Prostate gland (tissue), 2 donors: ENCODE measurements at regions not wholly inside any gene's neighbourhood (a gene's known extent, or its start where the extent isn't known, plus 50 kb on each side); places are given as distances from the start of the nearest gene placed in this dataset.

Experiments used
- POLR2AphosphoS5 ChIP-seq: sonication (generic); formaldehyde crosslinking; IDR thresholded peaks from one replicate; pipeline ENCODE4 v1.6.1; 2017; ENCODE audit warnings: antibody characterized with exemption
- TF ChIP-seq, protein P1 (sequence below), 4 experiments: fragments of 200-600 bp in 2 of 4; fragments of 450-650 bp in 2 of 4; sonication (generic) in 2 of 4; IDR thresholded peaks; 1 replicate in 3 of 4; 2 replicates in 1 of 4; pipeline ENCODE4 v1.5.1; 2016 to 2019; ENCODE audit warnings: antibody characterized with exemption in 4 of 4, mild to moderate bottlenecking in 2 of 4, moderate library complexity in 2 of 4

- TF ChIP-seq POLR2AphosphoS5, result no peak
- TF ChIP-seq, protein P1, sequence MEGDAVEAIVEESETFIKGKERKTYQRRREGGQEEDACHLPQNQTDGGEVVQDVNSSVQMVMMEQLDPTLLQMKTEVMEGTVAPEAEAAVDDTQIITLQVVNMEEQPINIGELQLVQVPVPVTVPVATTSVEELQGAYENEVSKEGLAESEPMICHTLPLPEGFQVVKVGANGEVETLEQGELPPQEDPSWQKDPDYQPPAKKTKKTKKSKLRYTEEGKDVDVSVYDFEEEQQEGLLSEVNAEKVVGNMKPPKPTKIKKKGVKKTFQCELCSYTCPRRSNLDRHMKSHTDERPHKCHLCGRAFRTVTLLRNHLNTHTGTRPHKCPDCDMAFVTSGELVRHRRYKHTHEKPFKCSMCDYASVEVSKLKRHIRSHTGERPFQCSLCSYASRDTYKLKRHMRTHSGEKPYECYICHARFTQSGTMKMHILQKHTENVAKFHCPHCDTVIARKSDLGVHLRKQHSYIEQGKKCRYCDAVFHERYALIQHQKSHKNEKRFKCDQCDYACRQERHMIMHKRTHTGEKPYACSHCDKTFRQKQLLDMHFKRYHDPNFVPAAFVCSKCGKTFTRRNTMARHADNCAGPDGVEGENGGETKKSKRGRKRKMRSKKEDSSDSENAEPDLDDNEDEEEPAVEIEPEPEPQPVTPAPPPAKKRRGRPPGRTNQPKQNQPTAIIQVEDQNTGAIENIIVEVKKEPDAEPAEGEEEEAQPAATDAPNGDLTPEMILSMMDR (IDR thresholded peaks at IDR 0.05), result no peak
Observed at GRCh38 chr1:219325368-219325742, 151.7 kb downstream of the LYPLAL1 start.
